Left lung (tissue), 4 donors: ENCODE measurements at regions not wholly inside any gene's neighbourhood (a gene's known extent, or its start where the extent isn't known, plus 50 kb on each side); places are given as distances from the start of the nearest gene placed in this dataset.
"Not testable (repeated sequence)": the region's sequence is repeated elsewhere in the genome, so short reads cannot be mapped to it uniquely, and the experiment has no call there.

Source experiments
- ATAC-seq: fragments of 200-7000 bp; cut with Tn5 transposase; one replicate; pipeline ENCODE4 v1.9.1; 2020; ENCODE audit warnings: moderate library complexity
- DNase-seq, 4 donors: peaks; one replicate each; pipeline ENCODE4 v3.0.0-alpha.2; 2013 to 2020
- H3K27ac ChIP-seq, 2 donors: fragments of 200-600 bp; sonication (generic) in 1 of 2; one replicate each; pipeline versions ENCODE4 v1.5.0 to v1.8.0; 2020 to 2021
- H3K27me3 ChIP-seq, 2 donors: fragments of 200-600 bp; sonication (generic) in 1 of 2; one replicate each; pipeline versions ENCODE4 v1.5.0 to v1.8.0; 2020 to 2021
- H3K36me3 ChIP-seq, 2 donors: fragments of 200-600 bp; sonication (generic) in 1 of 2; one replicate each; pipeline versions ENCODE4 v1.5.0 to v1.8.0; 2020 to 2021
- H3K4me1 ChIP-seq, 2 donors: fragments of 200-600 bp; one replicate each; pipeline ENCODE4 v1.8.0; 2021
- H3K4me3 ChIP-seq, 2 donors: fragments of 200-600 bp; sonication (generic) in 1 of 2; one replicate each; pipeline versions ENCODE4 v1.5.0 to v1.8.0; 2020 to 2021; ENCODE audit warnings: mild to moderate bottlenecking in 1 of 2
- H3K9me3 ChIP-seq, 2 donors: fragments of 200-600 bp; sonication (generic) in 1 of 2; one replicate each; pipeline versions ENCODE4 v1.5.0 to v1.8.0; 2020 to 2021
- intact Hi-C, 2 donors: fragments of 100-400 bp; cut with DNase I; formaldehyde crosslinking; loops; one replicate each; pipeline versions ENCODE4 v1.11.2 to v1.14.2; 2022
- TF ChIP-seq, protein P1 (sequence below), 2 donors: fragments of 200-600 bp; sonication (generic) in 1 of 2; IDR thresholded peaks; one replicate each; pipeline versions ENCODE4 v1.5.0 to v1.8.0; 2021; ENCODE audit warnings: antibody characterized with exemption in 2 of 2
- donor health status: DM: no; HTN: yes; CAD: no.
- donor health status: DM: no; HTN: no; CAD: no.

DNA sequence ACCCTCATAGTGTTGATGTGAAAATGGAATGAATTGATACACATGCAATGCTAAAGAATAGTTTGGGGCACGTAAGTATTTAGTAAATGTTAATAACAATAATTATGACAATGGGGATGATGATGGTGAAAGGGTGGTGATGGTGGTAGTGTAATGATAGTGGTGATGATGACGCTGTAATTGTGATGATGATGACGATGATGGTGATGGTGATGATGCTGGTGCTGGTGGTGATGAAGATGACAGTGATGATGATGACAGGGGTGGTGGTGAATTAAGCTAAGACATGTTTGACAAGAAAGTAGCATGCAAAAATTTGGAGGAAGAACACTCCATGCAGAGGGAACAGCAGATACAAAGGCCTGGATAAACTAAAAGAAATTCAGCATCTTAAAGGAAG is 364.4 kb upstream of the API5 start:
- Histone ChIP-seq H3K27me3 (no peaks in the 10 kb centered on the region), H3K4me3 (no peak overlapping the region), H3K27ac (no peak overlapping the region), H3K4me1 (no peaks in the 10 kb centered on the region), H3K36me3 (no peaks in the 10 kb centered on the region), H3K9me3 (peaks cover 0 to 8% of the 10 kb centered on the region in 2 donors)
- DNase-seq (no peak), ATAC-seq (no peak)
- intact Hi-C loops: no loop called here
- TF ChIP-seq, protein P1, sequence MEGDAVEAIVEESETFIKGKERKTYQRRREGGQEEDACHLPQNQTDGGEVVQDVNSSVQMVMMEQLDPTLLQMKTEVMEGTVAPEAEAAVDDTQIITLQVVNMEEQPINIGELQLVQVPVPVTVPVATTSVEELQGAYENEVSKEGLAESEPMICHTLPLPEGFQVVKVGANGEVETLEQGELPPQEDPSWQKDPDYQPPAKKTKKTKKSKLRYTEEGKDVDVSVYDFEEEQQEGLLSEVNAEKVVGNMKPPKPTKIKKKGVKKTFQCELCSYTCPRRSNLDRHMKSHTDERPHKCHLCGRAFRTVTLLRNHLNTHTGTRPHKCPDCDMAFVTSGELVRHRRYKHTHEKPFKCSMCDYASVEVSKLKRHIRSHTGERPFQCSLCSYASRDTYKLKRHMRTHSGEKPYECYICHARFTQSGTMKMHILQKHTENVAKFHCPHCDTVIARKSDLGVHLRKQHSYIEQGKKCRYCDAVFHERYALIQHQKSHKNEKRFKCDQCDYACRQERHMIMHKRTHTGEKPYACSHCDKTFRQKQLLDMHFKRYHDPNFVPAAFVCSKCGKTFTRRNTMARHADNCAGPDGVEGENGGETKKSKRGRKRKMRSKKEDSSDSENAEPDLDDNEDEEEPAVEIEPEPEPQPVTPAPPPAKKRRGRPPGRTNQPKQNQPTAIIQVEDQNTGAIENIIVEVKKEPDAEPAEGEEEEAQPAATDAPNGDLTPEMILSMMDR (IDR thresholded peaks at IDR 0.05): no peak

DNA sequence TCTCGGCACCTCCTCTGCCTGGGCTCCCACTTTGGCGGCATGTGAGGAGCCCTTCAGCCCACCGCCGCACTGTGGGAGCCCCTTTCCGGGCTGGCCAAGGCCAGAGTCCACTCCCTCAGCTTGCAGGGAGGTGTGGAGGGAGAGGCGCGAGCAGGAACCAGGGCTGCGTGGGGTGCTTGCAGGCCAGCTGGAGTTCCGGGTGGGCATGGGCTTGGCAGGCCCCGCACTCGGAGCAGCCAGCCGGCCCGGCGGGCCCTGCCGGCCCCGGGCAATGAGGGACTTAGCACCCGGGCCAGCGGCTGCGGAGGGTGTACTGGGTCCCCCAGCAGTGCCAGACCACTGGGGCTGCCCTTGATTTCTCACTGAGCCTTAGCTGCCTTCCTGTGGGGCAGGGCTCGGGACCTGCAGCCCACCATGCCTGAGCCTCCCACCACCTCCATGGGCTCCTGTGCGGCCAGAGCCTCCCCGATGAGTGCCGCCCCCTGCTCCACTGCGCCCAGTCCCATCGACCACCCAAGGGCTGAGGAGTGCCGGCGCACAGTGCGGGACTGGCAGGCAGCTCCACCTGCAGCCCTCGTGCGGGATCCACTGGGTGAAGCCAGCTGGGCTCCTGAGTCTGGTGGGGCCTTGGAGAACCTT is 361.9 kb upstream of the API5 start:
- intact Hi-C loops, H3K36me3 ChIP-seq, H3K9me3 ChIP-seq, H3K27ac ChIP-seq, H3K4me3 ChIP-seq, H3K4me1 ChIP-seq, ATAC-seq, H3K27me3 ChIP-seq: not testable (repeated sequence)
- DNase-seq: peak in 1 of 4 donors; percentile 71

DNA sequence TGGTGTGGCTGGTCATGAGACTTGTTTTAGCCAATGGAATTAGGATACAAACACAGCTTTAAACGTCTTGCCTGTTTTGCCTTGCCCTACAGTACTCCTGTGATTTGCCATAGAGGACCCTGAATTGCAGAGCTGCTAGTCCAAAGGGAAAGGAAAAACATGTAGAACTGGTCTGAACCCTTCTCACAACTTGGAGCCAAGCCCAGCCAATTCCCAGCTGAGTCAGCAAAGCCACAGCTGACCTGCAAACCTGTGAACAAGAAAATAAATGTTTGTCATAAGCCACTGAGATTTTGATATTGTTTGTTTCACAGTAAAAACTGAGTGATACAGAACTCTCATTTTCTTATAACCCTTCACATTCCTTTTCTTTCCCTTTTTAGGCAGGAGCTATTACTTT is 360.5 kb upstream of the API5 start:
- no peak overlapping the region for H3K4me3 ChIP-seq
- no peaks in the 10 kb centered on the region for H3K36me3 ChIP-seq
- TF ChIP-seq, protein P1 (IDR thresholded peaks at IDR 0.05): no peak
- no peaks in the 10 kb centered on the region for H3K27me3 ChIP-seq
- peak in 1 of 4 donors; percentile 11 for DNase-seq
- ATAC-seq: no peak
- no peaks in the 10 kb centered on the region for H3K4me1 ChIP-seq
- H3K9me3 ChIP-seq: peaks cover 0 to 8% of the 10 kb centered on the region in 2 donors
- H3K27ac ChIP-seq: no peak overlapping the region
- intact Hi-C loops: no loop called here

DNA sequence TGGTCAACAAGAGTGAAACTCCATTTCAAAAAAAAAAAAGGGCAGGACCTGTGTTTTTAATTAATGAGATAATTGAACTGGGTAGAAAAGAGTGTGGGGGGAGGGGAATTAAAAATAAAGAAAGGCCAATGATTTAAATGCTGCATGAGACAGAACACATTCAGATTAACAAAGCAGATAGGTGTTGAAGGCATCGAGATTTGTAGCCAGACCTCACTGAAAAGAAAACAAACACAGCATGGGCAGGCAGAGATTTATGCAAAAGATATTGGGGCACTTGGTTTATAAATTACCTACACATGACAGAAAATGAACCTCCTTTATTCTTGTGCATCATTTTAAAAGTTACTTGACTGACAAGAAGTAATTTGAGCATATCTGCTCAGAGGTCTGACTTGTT is 354.0 kb upstream of the API5 start:
- TF ChIP-seq, protein P1 (IDR thresholded peaks at IDR 0.05): no peak
- H3K27ac ChIP-seq: no peak overlapping the region

DNA sequence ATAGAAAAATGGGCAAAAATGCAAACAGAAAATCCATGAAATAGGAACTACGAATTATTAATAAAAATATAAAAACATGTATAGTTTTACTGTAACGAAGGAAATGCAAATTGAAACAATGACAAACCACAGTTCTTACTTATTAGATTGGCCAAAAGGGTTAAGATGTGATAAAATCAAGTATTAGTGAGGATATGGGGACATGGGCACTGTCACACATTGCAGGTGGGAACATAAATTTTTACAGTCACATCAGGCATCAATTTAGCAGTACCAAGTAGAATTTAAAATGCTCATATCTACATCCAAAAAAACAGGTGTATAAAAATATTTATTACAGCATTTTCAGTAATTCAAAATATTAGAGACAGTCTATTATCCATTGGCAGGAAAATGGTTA is 353.2 kb upstream of the API5 start:
- ATAC-seq (no peak), DNase-seq (no peak)
- intact Hi-C loops: no loop called here
- Histone ChIP-seq H3K27me3 (no peaks in the 10 kb centered on the region), H3K27ac (no peak overlapping the region), H3K36me3 (no peaks in the 10 kb centered on the region), H3K4me3 (no peak overlapping the region), H3K9me3 (peaks cover 0 to 1% of the 10 kb centered on the region in 2 donors), H3K4me1 (no peaks in the 10 kb centered on the region)
- TF ChIP-seq, protein P1 (IDR thresholded peaks at IDR 0.05): no peak

More for the DNA sequence above, 354.0 kb upstream of the API5 start:
- no peak overlapping the region for H3K4me3 ChIP-seq
- no peaks in the 10 kb centered on the region for H3K27me3 ChIP-seq
- H3K9me3 ChIP-seq: peaks cover 0 to 1% of the 10 kb centered on the region in 2 donors
- DNase-seq (no peak), ATAC-seq (no peak)
- H3K4me1 ChIP-seq: no peaks in the 10 kb centered on the region
- no peaks in the 10 kb centered on the region for H3K36me3 ChIP-seq
- intact Hi-C loops: no loop called here

DNA sequence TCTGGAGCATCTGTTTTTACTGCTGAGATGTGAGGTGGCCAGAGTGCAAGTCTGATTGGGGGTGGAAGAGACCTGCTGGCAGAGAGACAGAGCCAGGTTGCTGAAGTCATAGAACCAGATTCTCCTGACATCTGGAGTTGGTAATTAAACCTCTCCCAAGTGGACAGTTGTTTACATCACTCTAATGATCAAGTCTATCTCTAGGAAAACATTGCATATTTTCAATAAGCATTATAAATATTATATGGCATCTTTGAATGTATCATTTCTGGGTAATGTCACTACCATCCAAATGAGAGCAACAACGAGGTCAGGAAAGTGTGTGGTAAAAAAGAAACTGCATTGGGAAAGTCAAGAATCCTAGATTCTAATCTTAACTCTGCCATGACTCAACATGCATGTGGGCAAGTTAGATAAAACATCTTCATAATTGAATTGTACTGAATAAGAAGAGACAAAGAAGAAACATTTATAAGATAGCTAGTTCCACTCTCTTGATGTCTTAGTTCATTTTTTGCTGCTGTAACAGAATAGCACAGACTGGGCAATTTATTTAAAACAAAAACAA is 351.2 kb upstream of the API5 start:
- Histone ChIP-seq H3K27me3 (no peaks in the 10 kb centered on the region), H3K9me3 (peaks cover 0 to 1% of the 10 kb centered on the region in 2 donors), H3K4me3 (no peak overlapping the region), H3K27ac (no peak overlapping the region), H3K4me1 (no peaks in the 10 kb centered on the region), H3K36me3 (no peaks in the 10 kb centered on the region)
- intact Hi-C loops: no loop called here
- TF ChIP-seq, protein P1 (IDR thresholded peaks at IDR 0.05): no peak
- ATAC-seq (no peak), DNase-seq (no peak)
